ENCODE measurements at regions not wholly inside any gene's neighbourhood (a gene's known extent, or its start where the extent isn't known, plus 50 kb on each side); places are given as distances from the start of the nearest gene placed in this dataset.

- no peak overlapping the region for H4K91ac ChIP-seq (ENCODE audit: insufficient read depth, low read depth, low read length)
- H2BK15ac ChIP-seq (ENCODE audit: low read depth, low read length): no peak overlapping the region
- ATAC-seq (ENCODE audit: low read depth) (no peak), DNase-seq (no peak)
- no peak overlapping the region for H2BK120ac ChIP-seq (ENCODE audit: low read depth, low read length)
- no peak overlapping the region for H2BK5ac ChIP-seq (ENCODE audit: low read depth, low read length, poor library complexity, severe bottlenecking)
- no peaks in the 10 kb centered on the region for H3K79me1 ChIP-seq (ENCODE audit: low read depth in 1 of 2, low read length in 2 of 2)
- no peak overlapping the region for H4K8ac ChIP-seq (ENCODE audit: low read depth in 2 of 2, low read length in 2 of 2)
- H3K4me2 ChIP-seq (ENCODE audit: low read depth, low read length): no peak overlapping the region
- no peaks in the 10 kb centered on the region for H3K27me3 ChIP-seq (ENCODE audit: control insufficient read depth, insufficient read depth, low read length)
- in situ Hi-C loops (cut with MboI; ENCODE audit: low sequenced_read_pairs): no loop called here
- no peaks in the 10 kb centered on the region for H3K36me3 ChIP-seq (ENCODE audit: control insufficient read depth, insufficient read depth, low read length)
- peaks cover 16% of the 10 kb centered on the region for H3K9me3 ChIP-seq (ENCODE audit: control insufficient read depth, insufficient read depth, low read length)
- no peaks in the 10 kb centered on the region for H4K20me1 ChIP-seq (ENCODE audit: insufficient read depth, low read length)
- H3K9ac ChIP-seq (ENCODE audit: low read depth, low read length): no peak overlapping the region
- H3K18ac ChIP-seq (ENCODE audit: low read depth, low read length): no peak overlapping the region
- H4K5ac ChIP-seq (ENCODE audit: low read depth, low read length): no peak overlapping the region
- no peak overlapping the region for H2AFZ ChIP-seq (replicated peaks; ENCODE audit: low read length, poor library complexity)
- no peak overlapping the region for H3K14ac ChIP-seq (replicated peaks; ENCODE audit: low read depth, low read length)
- dilution Hi-C loops (cut with HindIII; ENCODE audit: low sequenced_read_pairs, unreplicated experiment): no loop called here
- H3K4me3 ChIP-seq (ENCODE audit: insufficient read depth, low read depth, low read length): no peak overlapping the region
- ChIA-PET CTCF (no interaction called here), POLR2A (ENCODE audit: unreplicated experiment) (no interaction called here)
- H3K27ac ChIP-seq (ENCODE audit: insufficient read depth, low read length): no peak overlapping the region
- H2AK9ac ChIP-seq (replicated peaks; ENCODE audit: low read depth, low read length, poor library complexity): no peak overlapping the region
- H3K9me1 ChIP-seq (ENCODE audit: insufficient read depth, low read length): no peaks in the 10 kb centered on the region
- no peak overlapping the region for H3K23ac ChIP-seq (ENCODE audit: low read depth, low read length)
- BruUV-seq (replicated peaks): no TSS peak
- H3K56ac ChIP-seq (ENCODE audit: extremely low read depth, insufficient read depth, low read length): no peak overlapping the region
- no CpG with 5 or more reads among the region's 2 CpGs for WGBS, 2 experiments (ENCODE audit: extremely low coverage in 2 of 2, insufficient read length in 1 of 2)
- H3K4me1 ChIP-seq (ENCODE audit: control insufficient read depth, insufficient read depth, low read length): no peaks in the 10 kb centered on the region
- H2AK5ac ChIP-seq (ENCODE audit: low read depth, low read length): no peak overlapping the region
- no peak overlapping the region for H2BK20ac ChIP-seq (ENCODE audit: low read depth, low read length)
- TF ChIP-seq USF2 (IDR thresholded peaks at IDR 0.05; ENCODE audit: low read depth, low read length) (no peak), MAZ (IDR thresholded peaks at IDR 0.05; ENCODE audit: borderline replicate concordance, low read depth, low read length) (no peak), RFX5 (IDR thresholded peaks at IDR 0.05; ENCODE audit: low read depth, low read length) (no peak), RAD21 (IDR thresholded peaks at IDR 0.05; ENCODE audit: low read length) (no peak), CHD1 (IDR thresholded peaks at IDR 0.05; ENCODE audit: low read depth, low read length) (no peak), CEBPB (IDR thresholded peaks at IDR 0.05; ENCODE audit: low read depth, low read length) (no peak)
- intact Hi-C loops (cut with micrococcal nuclease): no loop called here
- H3K4ac ChIP-seq (ENCODE audit: low read depth, low read length): no peak overlapping the region
These were observed 453.7 kb downstream of the LRRC70 start for GRCh38 chr5:63032343-63032742.

All from IMR-90 (cell line).